Posterior cingulate gyrus (tissue), 11 donors: ENCODE measurements at regions not wholly inside any gene's neighbourhood (a gene's known extent, or its start where the extent isn't known, plus 50 kb on each side); places are given as distances from the start of the nearest gene placed in this dataset.

Experiments used
- DNase-seq, 10 donors: peaks; one replicate each; pipeline versions ENCODE4 v3.0.0 to v3.0.0-alpha.2; 2020 to 2021; ENCODE audit warnings: mixed read lengths in 3 of 10
- intact Hi-C: fragments of 100-400 bp; cut with DNase I; formaldehyde crosslinking; loops from one replicate; pipeline ENCODE4 v1.15.1; 2023

DNA sequence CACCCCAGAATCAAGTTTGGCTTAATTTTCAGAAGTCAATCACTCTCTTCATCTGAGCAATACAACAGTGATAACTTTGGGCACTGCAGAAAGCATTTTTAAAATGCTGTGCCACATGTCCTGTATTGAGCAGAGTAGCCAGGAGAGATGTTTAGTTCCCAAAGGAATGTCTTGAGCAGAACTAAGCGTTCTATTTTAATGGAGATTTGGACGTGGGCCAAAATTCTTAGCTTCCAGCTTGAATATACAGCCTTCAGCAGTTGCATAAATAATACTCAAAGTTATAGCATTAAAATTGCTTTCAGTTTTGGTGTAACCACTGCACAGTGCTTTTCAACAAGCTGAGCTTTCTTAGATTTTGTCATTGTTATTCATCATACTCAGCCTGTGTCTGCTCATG lies 679.2 kb downstream of the NLGN4X start:
- intact Hi-C loops: no loop called here
- no peak for DNase-seq

GRCh38 chrX:5537098-5537497 lies 691.6 kb downstream of the NLGN4X start:
- intact Hi-C loops: no loop called here
- no peak for DNase-seq

DNA sequence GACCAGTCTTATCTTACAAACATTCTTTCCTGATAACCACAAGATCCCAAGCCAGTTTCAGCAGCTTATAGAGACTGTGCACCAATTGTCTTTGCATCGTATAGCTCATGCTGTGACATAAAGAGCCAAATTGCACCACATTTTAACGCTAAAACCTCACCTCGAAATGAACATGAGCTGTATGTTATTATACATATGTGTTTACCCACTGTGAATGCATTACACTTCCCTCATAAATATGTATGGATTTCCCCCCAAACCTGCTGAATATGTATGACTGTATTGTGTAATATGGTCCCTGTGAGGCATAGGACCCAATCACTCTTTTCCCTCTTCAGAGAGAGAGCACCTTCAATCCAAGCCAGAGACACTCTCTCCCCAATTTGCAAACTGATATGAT lies 692.4 kb downstream of the NLGN4X start:
- intact Hi-C loops: no loop called here
- DNase-seq: no peak

GRCh38 chrX:5528057-5528456 lies 700.6 kb downstream of the NLGN4X start:
- DNase-seq: no peak
- intact Hi-C loops: no loop called here

GRCh38 chrX:5526191-5526590 lies 702.5 kb downstream of the NLGN4X start:
- intact Hi-C loops: no loop called here

GRCh38 chrX:5490786-5491563 lies 737.7 kb downstream of the NLGN4X start:
- intact Hi-C loops: no loop called here
- no peak for DNase-seq

More at GRCh38 chrX:5526191-5526590, 702.5 kb downstream of the NLGN4X start:
- DNase-seq: no peak

GRCh38 chrX:5474282-5474681 lies 754.4 kb downstream of the NLGN4X start:
- intact Hi-C loops: no loop called here
- no peak for DNase-seq

GRCh38 chrX:5458300-5458842 lies 770.3 kb downstream of the NLGN4X start:
- DNase-seq: no peak

DNA sequence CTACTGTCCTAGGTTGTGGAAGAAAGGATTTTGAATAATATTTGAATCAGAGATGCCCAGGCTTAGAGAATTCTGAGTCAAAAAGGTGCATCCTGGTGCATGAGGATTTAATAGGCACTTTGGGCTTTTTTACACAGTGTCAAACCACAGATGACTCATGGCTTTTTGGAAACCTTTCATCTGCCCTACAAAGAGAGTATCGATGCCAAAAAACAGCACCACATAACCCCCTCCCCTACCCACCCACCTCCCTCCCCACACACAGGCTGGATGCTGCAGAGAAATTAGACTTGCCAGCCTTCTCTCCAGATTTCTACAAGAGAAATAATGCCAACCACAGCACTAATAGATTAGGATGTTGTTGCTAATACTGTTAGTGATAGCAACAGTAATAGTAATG lies 779.3 kb downstream of the NLGN4X start:
- intact Hi-C loops: no loop called here
- DNase-seq: no peak

More at GRCh38 chrX:5458300-5458842, 770.3 kb downstream of the NLGN4X start:
- intact Hi-C loops: no loop called here

- no peak for DNase-seq
- intact Hi-C loops: no loop called here
Observed at GRCh38 chrX:5431823-5432222, 796.8 kb downstream of the NLGN4X start.

- no peak for DNase-seq
- intact Hi-C loops: no loop called here
Observed at GRCh38 chrX:5425119-5425518, 803.5 kb downstream of the NLGN4X start.

GRCh38 chrX:5417381-5417780 lies 811.3 kb downstream of the NLGN4X start:
- intact Hi-C loops: no loop called here
- DNase-seq: no peak

- intact Hi-C loops: no loop called here
- DNase-seq: no peak
Observed at GRCh38 chrX:5415738-5416137, 812.9 kb downstream of the NLGN4X start.

GRCh38 chrX:5409106-5409505 lies 819.6 kb downstream of the NLGN4X start:
- intact Hi-C loops: no loop called here

GRCh38 chrX:5402461-5402860 lies 826.2 kb downstream of the NLGN4X start:
- intact Hi-C loops: no loop called here
- DNase-seq: no peak

More at GRCh38 chrX:5409106-5409505, 819.6 kb downstream of the NLGN4X start:
- DNase-seq: no peak

- intact Hi-C loops: no loop called here
- no peak for DNase-seq
Observed at GRCh38 chrX:5399403-5399802, 829.3 kb downstream of the NLGN4X start.

GRCh38 chrX:5397409-5397808 lies 831.3 kb downstream of the NLGN4X start:
- intact Hi-C loops: no loop called here
- DNase-seq: no peak

DNA sequence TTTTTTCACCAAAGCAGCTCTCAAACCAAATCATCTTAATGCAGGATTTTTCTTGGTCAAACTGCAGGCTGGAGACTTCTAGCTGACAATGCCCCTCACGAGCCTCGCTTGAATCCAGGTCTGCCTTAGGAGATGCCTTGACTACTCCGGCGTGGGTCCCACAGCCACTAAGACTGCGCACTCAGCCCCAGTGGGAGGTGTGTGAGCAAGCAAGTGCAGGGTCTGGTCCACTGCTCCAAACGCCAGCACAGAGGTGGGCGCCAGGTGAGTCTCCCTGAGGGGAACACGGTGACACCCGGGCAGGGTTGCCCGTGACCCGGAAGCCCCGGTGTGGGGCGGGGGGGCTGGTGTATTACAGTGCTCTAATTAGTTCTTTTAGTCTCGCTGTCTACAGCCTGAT lies 838.3 kb downstream of the NLGN4X start:
- no peak for DNase-seq
- intact Hi-C loops: no loop called here

- intact Hi-C loops: no loop called here
- DNase-seq: no peak
Observed at GRCh38 chrX:5388087-5388486, 840.6 kb downstream of the NLGN4X start.

DNA sequence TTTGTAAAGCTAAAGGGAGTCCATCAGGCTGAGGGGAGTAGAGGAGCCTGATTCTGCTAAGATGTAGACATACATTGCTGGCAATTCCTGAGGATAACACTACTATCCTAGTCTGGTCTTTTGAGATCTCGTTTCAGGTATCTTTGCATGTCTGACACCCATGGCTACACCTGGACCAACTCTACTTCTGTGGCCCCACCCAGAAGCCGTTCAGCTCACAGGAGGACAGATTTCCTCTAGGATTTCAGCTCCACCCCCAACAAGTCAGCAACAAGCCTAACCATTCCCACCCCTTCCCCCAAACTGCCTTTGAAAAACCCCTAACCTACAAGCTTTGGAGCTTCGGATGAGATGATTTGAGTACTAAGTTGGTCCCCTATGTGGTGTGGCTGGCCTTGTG lies 848.2 kb downstream of the NLGN4X start:
- intact Hi-C loops: no loop called here
- no peak for DNase-seq

DNA sequence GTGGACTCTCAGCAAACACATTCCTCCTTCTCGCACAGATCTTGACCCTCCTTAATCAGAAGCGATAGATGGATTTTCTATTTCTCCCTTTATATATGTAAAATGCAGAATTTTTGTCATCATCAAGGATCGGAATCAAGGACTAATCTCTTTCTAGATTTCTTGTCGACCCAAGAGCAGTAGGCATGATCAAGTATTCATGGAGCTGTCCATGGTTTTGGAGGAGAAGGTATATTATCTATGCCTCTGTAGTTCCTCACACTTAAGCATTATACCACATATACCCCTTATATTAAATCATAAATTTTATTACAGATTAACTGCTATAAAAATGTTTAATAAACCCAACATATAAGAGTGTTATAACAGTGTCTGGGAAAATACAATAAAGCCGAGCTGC lies 886.8 kb downstream of the NLGN4X start:
- no peak for DNase-seq
- intact Hi-C loops: no loop called here

DNA sequence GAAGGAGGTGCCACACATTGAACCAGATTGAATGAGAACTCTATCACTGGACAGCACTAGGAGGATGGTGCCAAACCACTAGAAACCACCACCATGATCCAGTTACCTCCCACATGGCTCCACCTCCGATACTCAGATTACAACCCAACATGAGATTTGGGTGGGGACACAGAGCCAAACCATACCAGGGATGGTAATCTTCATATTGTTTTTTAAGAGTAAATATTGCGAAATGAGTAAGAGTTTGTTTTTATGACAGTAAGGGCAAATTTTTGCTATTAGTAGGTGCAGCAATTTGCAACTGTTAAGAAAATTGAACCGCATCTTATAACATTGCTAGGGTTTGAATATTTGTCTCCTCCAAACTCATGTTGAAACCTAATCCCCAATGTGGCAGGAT lies 891.5 kb downstream of the NLGN4X start:
- intact Hi-C loops: no loop called here
- DNase-seq: no peak
